Keratinocyte (primary cell): ENCODE measurements at regions not wholly inside any gene's neighbourhood (a gene's known extent, or its start where the extent isn't known, plus 50 kb on each side); places are given as distances from the start of the nearest gene placed in this dataset.

Experiments
- DNase-seq: peaks from one replicate; pipeline ENCODE4 v3.0.0-alpha.2; 2011; ENCODE audit warnings: low read depth, missing footprints, low spot score
- FAIRE-seq: peaks from 2 replicates; lab custom pipeline; 2011; peaks lifted over from hg19 to GRCh38; lab: Jason Lieb, UNC
- H2AFZ ChIP-seq: 2 replicates; pipeline ENCODE4 v1.6.0; 2012; ENCODE audit warnings: low read length, control low read depth, inconsistent platforms; ENCODE audit not compliant: control insufficient read depth
- H3K27ac ChIP-seq: 2 replicates; pipeline ENCODE4 v1.5.1; 2011; ENCODE audit warnings: low read length; ENCODE audit not compliant: control insufficient read depth, insufficient read depth
- H3K27me3 ChIP-seq: 3 replicates; pipeline ENCODE4 v1.6.0; 2011; ENCODE audit warnings: low read length; ENCODE audit not compliant: control insufficient read depth, insufficient read depth; ENCODE audit errors: extremely low read depth
- H3K36me3 ChIP-seq, 2 experiments: 2 replicates in 1 of 2; 3 replicates in 1 of 2; pipeline ENCODE4 v1.5.1; 2011; ENCODE audit warnings: low read length in 2 of 2, mild to moderate bottlenecking in 1 of 2; ENCODE audit not compliant: control insufficient read depth in 2 of 2, insufficient read depth in 2 of 2; ENCODE audit errors: extremely low read depth in 1 of 2
- H3K4me1 ChIP-seq: 3 replicates; pipeline ENCODE4 v1.5.1; 2011; ENCODE audit warnings: low read length; ENCODE audit not compliant: control insufficient read depth, insufficient read depth; ENCODE audit errors: extremely low read depth
- H3K4me2 ChIP-seq: 3 replicates; pipeline ENCODE4 v1.6.0; 2011; ENCODE audit warnings: low read depth, low read length; ENCODE audit not compliant: control insufficient read depth, insufficient read depth; ENCODE audit errors: extremely low read depth
- H3K4me3 ChIP-seq, 3 experiments: fragments of 200-600 bp in 1 of 3; sonication (generic) in 1 of 3; 2 replicates in 2 of 3; 3 replicates in 1 of 3; pipeline ENCODE4 v1.5.1; 2011 to 2016; ENCODE audit warnings: low read length in 3 of 3, mild to moderate bottlenecking in 3 of 3, control low read depth in 2 of 3, inconsistent platforms in 1 of 3, low read depth in 1 of 3, mixed read lengths in 1 of 3, mixed run types in 1 of 3, moderate library complexity in 1 of 3; ENCODE audit not compliant: control insufficient read depth in 2 of 3, insufficient read depth in 2 of 3; ENCODE audit errors: extremely low read depth in 1 of 3
- H3K79me2 ChIP-seq: 2 replicates; pipeline ENCODE4 v1.6.0; 2012; ENCODE audit warnings: low read length; ENCODE audit not compliant: control insufficient read depth, insufficient read depth
- H3K9ac ChIP-seq: 3 replicates; pipeline ENCODE4 v1.6.0; 2011; ENCODE audit warnings: low read length; ENCODE audit not compliant: control insufficient read depth, insufficient read depth; ENCODE audit errors: extremely low read depth
- H3K9me1 ChIP-seq: 3 replicates; pipeline ENCODE4 v1.6.0; 2011; ENCODE audit warnings: low read length; ENCODE audit not compliant: control insufficient read depth, insufficient read depth; ENCODE audit errors: extremely low read depth
- H3K9me3 ChIP-seq: 2 replicates; pipeline ENCODE4 v1.5.1; 2012; ENCODE audit warnings: low read depth, low read length; ENCODE audit not compliant: control insufficient read depth
- H4K20me1 ChIP-seq: 3 replicates; pipeline ENCODE4 v1.6.0; 2011; ENCODE audit warnings: low read length; ENCODE audit not compliant: control insufficient read depth, insufficient read depth; ENCODE audit errors: extremely low read depth
- CTCF ChIP-seq, 3 experiments: IDR thresholded peaks in 1 of 3; conservative IDR thresholded peaks in 1 of 3; optimal IDR thresholded peaks in 1 of 3; 2 replicates in 2 of 3; 3 replicates in 1 of 3; pipeline versions ENCODE3 to v1.5.1; 2011; ENCODE audit warnings: low read length in 3 of 3, mild to moderate bottlenecking in 3 of 3, moderate library complexity in 2 of 3, control low read depth in 1 of 3, inconsistent platforms in 1 of 3; ENCODE audit not compliant: insufficient read depth in 2 of 3; ENCODE audit errors: extremely low read depth in 1 of 3
- EZH2 ChIP-seq: IDR thresholded peaks from one replicate; pipeline ENCODE4 v1.6.1; 2012; ENCODE audit warnings: inconsistent platforms, mild to moderate bottlenecking, low read length, moderate library complexity
- dilution Hi-C: fragments of 300-500 bp; cut with MboI; formaldehyde crosslinking; loops from one replicate; pipeline ENCODE4 v1.7.0; 2020; ENCODE audit warnings: low sequenced_read_pairs; ENCODE audit not compliant: extremely low pct_ligation_motif_present

GRCh38 chr2:221074238-221074637 is 497.9 kb downstream of the EPHA4 start:
- no peak for DNase-seq
- no peak overlapping the region for H2AFZ ChIP-seq
- H3K4me3 ChIP-seq = no peak overlapping the region
- no peaks in the 10 kb centered on the region for H3K27me3 ChIP-seq
- H3K9ac ChIP-seq = no peak overlapping the region
- dilution Hi-C loops = no loop called here
- no peaks in the 10 kb centered on the region for H3K9me3 ChIP-seq
- no peaks in the 10 kb centered on the region for H4K20me1 ChIP-seq
- TF ChIP-seq CTCF (optimal IDR thresholded peaks at IDR 0.05 in 1 of 3, IDR thresholded peaks at IDR 0.05 in 1 of 3, conservative IDR thresholded peaks at IDR 0.05 in 1 of 3; ENCODE audit: extremely low read depth in 1 of 3, insufficient read depth in 2 of 3, low read length in 3 of 3) (no peak), EZH2 (no peak)
- H3K79me2 ChIP-seq = no peaks in the 10 kb centered on the region
- FAIRE-seq = no peak
- no peaks in the 10 kb centered on the region for H3K36me3 ChIP-seq
- no peaks in the 10 kb centered on the region for H3K4me1 ChIP-seq
- no peak overlapping the region for H3K4me2 ChIP-seq
- no peaks in the 10 kb centered on the region for H3K9me1 ChIP-seq
- H3K27ac ChIP-seq = no peak overlapping the region

DNA sequence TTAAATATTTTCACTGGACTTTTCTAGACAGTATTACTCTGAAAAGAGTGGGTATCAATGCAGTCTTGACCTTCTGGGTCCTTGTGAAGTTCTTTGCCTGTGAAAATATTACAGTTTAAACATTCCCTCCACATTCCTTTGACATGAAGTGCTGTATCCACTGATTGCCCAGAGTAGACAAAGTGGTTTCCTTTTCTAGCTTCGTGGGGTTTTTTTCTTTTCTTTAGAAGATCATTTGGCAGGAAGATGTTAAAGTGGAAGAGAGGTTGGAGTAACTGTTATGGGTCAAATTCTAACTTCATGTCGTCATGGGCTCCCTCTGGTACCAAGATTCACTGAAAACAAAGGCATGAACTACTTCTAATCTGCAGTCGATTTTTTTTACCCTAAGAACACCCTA is 496.9 kb downstream of the EPHA4 start:
- no peaks in the 10 kb centered on the region for H3K9me3 ChIP-seq
- H3K27me3 ChIP-seq = no peaks in the 10 kb centered on the region
- no peaks in the 10 kb centered on the region for H3K36me3 ChIP-seq
- dilution Hi-C loops = no loop called here
- no peaks in the 10 kb centered on the region for H3K79me2 ChIP-seq
- H3K4me2 ChIP-seq = no peak overlapping the region
- TF ChIP-seq CTCF (optimal IDR thresholded peaks at IDR 0.05 in 1 of 3, IDR thresholded peaks at IDR 0.05 in 1 of 3, conservative IDR thresholded peaks at IDR 0.05 in 1 of 3; ENCODE audit: extremely low read depth in 1 of 3, insufficient read depth in 2 of 3, low read length in 3 of 3) = no peak
- no peak for TF ChIP-seq EZH2
- H4K20me1 ChIP-seq = no peaks in the 10 kb centered on the region
- no peak overlapping the region for H2AFZ ChIP-seq
- H3K4me3 ChIP-seq = no peak overlapping the region
- no peak overlapping the region for H3K9ac ChIP-seq
- FAIRE-seq (no peak), DNase-seq (no peak)
- H3K27ac ChIP-seq = no peak overlapping the region
- H3K4me1 ChIP-seq = no peaks in the 10 kb centered on the region
- H3K9me1 ChIP-seq = no peaks in the 10 kb centered on the region
